ENCODE measurements at regions not wholly inside any gene's neighbourhood (a gene's known extent, or its start where the extent isn't known, plus 50 kb on each side); places are given as distances from the start of the nearest gene placed in this dataset.

DNA sequence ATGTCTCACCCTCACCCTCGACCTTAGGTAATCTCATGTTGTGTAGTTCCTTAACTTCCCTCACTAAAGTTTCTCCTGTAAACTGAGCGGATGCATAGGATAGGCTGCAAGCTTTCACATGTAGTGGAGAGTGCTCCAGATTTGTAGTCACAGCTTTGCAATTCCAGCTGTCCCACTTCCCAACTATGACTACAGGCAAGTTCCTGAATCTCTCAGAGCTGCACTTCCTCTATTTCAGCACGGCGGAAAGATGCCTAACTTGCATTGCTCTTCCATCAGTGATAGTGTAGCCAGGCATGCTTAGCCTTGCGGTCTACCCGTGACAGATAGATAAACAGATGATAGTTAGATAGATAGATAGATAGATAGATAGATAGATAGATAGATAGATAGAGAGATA, 183.1 kb upstream of the CCDC68 start:
- Histone ChIP-seq H3K36me3 (no peaks in the 10 kb centered on the region), H3K4me1 (no peaks in the 10 kb centered on the region), H3K27ac (no peak overlapping the region), H4K20me1 (no peaks in the 10 kb centered on the region), H3K4me3 (no peak overlapping the region), H3K27me3 (no peaks in the 10 kb centered on the region), H3K4me2 (no peak overlapping the region), H3K9ac (no peak overlapping the region), H3K9me3 (replicated peaks in 1 of 11) (peaks cover 0 to 15% (median 10%) of the 10 kb centered on the region in 11 experiments; a peak in 14 of 22 replicates)
- TF ChIP-seq Cebpa-rat (IDR thresholded peaks at IDR 0.05): no peak

DNA sequence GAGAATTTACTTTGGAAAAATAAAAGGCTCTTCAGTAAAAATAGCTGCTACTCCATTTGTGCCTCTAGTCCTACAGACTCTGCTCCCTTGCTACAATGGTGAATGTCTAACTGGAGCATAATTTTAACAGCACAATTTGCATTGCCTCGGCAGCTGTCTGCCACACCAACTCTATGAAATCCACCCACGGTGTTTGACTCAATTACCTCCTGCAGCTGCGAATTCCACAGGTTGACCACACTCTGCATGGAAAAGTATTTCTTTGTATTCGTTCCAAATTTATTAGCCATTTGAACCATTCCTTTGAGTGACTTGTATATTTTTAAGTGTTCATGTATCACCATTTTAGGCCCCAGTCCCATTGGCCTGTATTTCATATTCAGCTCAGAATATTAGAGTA, 182.1 kb upstream of the CCDC68 start:
- no peak overlapping the region for H3K4me3 ChIP-seq
- H3K27ac ChIP-seq: no peak overlapping the region
- no peaks in the 10 kb centered on the region for H3K36me3 ChIP-seq
- TF ChIP-seq Cebpa-rat (IDR thresholded peaks at IDR 0.05): no peak
- no peak overlapping the region for H3K9ac ChIP-seq
- H3K4me2 ChIP-seq: no peak overlapping the region
- H3K27me3 ChIP-seq: no peaks in the 10 kb centered on the region
- no peaks in the 10 kb centered on the region for H3K4me1 ChIP-seq
- H3K9me3 ChIP-seq (replicated peaks in 1 of 11): peaks cover 0 to 15% (median 10%) of the 10 kb centered on the region in 11 experiments; a peak in 14 of 22 replicates
- H4K20me1 ChIP-seq: no peaks in the 10 kb centered on the region

DNA sequence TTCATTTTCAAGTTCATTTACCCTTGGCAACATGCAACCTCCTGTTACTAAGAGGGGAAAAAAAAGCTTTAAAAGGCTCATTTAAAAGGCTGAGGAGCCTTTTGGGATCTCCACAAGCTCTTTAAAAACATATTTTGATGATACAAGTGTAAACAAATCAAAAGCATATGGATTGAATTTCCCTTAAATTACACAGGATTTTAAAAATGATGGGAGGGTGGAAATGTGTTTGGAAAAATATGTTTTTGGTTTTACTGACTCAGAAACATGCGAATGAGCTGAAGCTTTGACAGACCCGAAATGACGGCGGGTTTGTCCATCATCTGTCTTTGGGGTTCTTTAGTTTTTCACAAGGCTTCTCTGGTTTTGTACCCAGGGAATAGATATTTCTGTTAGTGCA, 180.6 kb upstream of the CCDC68 start:
- Histone ChIP-seq H3K27ac (no peak overlapping the region), H3K9ac (no peak overlapping the region), H3K4me2 (no peak overlapping the region), H4K20me1 (no peaks in the 10 kb centered on the region), H3K9me3 (replicated peaks in 1 of 11) (peaks cover 0 to 15% (median 10%) of the 10 kb centered on the region in 11 experiments; a peak in 13 of 22 replicates), H3K36me3 (no peaks in the 10 kb centered on the region), H3K4me1 (no peaks in the 10 kb centered on the region), H3K27me3 (no peaks in the 10 kb centered on the region), H3K4me3 (no peak overlapping the region)
- no peak for TF ChIP-seq Cebpa-rat (IDR thresholded peaks at IDR 0.05)

DNA sequence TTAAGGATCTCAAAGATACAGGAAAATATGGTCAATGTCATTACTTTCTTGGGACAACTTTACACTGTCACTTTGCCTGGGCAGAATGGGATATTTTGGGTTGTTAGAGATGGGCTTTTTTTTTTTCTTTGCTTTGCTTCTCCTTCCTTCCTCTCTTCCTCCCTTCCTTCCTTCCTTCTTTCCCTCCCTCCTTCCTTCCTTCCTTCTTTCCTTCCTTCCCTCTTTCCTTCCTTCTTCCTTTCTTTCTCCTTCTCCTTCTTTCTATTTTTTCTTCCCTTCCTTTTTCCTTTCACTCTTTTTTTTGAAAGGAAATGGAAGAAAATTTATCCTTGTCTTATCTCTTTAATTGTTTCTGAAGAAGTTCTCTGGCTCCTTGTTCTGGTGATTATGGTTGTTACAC, 180.0 kb upstream of the CCDC68 start:
- H3K4me1 ChIP-seq: no peaks in the 10 kb centered on the region
- H3K9me3 ChIP-seq (replicated peaks in 1 of 11): peaks cover 0 to 13% (median 10%) of the 10 kb centered on the region in 11 experiments; a peak in 13 of 22 replicates
- no peak for TF ChIP-seq Cebpa-rat (IDR thresholded peaks at IDR 0.05)
- no peak overlapping the region for H3K4me2 ChIP-seq
- no peaks in the 10 kb centered on the region for H4K20me1 ChIP-seq
- H3K27ac ChIP-seq: no peak overlapping the region
- no peaks in the 10 kb centered on the region for H3K27me3 ChIP-seq
- no peak overlapping the region for H3K9ac ChIP-seq
- no peaks in the 10 kb centered on the region for H3K36me3 ChIP-seq
- H3K4me3 ChIP-seq: no peak overlapping the region

DNA sequence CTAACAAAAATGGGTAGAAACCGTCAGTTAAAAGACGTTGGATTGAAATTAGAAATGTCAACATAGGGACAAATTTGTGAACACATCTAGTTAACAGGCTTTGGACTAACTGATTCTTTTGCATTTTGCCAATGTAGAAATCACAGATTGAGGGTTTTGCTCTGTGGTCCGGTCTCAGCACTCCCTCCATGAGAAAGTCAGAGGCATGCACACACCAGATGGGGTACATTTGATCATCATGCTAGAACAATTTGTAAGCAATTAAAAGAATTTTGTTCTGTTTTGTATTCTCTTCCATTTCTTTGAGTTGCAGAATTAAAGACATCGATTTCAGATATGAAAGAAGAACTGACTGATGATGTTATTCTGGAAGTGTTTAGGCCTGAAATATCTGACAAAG, 179.1 kb upstream of the CCDC68 start:
- no peaks in the 10 kb centered on the region for H4K20me1 ChIP-seq
- no peaks in the 10 kb centered on the region for H3K4me1 ChIP-seq
- H3K27ac ChIP-seq: no peak overlapping the region
- no peak overlapping the region for H3K4me2 ChIP-seq
- H3K36me3 ChIP-seq: no peaks in the 10 kb centered on the region
- no peak overlapping the region for H3K9ac ChIP-seq
- peaks cover 0 to 4% (median 1%) of the 10 kb centered on the region in 11 experiments; a peak in 12 of 22 replicates for H3K9me3 ChIP-seq (replicated peaks in 1 of 11)
- H3K4me3 ChIP-seq: no peak overlapping the region
- H3K27me3 ChIP-seq: no peaks in the 10 kb centered on the region
- TF ChIP-seq Cebpa-rat (IDR thresholded peaks at IDR 0.05): no peak

DNA sequence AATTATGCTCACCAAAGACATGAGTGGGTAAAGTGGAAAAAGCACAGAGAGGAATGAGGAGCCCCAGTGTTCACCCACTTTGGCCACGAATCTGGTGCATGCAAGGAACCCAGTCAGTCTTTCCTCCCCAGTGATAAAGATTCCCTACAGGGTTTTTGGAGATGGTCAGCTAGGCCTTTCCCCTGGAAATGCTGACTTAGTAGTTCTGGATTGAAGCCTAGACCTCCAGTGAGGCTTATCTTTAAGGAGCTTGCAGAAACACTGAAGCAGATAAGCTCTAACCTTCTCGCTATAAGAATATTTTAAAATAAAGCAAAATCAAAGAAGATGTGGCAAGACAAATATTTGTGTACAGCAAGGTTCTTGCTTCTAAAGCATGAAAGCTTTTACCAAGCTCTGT, 178.3 kb upstream of the CCDC68 start:
- Histone ChIP-seq H3K36me3 (no peaks in the 10 kb centered on the region), H3K4me1 (no peaks in the 10 kb centered on the region), H3K4me3 (no peak overlapping the region), H3K27ac (no peak overlapping the region), H3K9ac (no peak overlapping the region), H4K20me1 (no peaks in the 10 kb centered on the region), H3K9me3 (replicated peaks in 1 of 11) (no peaks in the 10 kb centered on the region), H3K4me2 (no peak overlapping the region), H3K27me3 (no peaks in the 10 kb centered on the region)
- no peak for TF ChIP-seq Cebpa-rat (IDR thresholded peaks at IDR 0.05)

DNA sequence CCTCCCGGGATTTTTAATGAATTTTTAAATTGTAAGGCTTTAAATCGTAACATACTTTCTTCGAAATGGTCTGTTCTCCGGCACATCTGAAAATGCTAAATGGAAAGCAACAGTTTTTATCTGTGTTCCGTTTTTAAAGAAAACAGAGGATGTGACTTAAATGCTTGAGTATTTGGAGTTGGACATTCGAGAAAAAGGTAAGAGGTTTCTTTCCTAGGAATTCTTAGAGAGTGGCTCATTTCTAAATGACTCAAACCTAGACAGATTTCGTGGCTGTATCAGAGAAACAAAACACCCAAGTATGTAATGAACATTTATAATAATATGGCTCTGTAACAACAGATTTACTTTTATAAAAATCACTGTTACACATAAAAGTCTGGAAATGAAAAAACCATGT, 177.6 kb upstream of the CCDC68 start:
- no peak overlapping the region for H3K9ac ChIP-seq
- H3K27ac ChIP-seq: no peak overlapping the region
- no peaks in the 10 kb centered on the region for H3K4me1 ChIP-seq
- H3K4me3 ChIP-seq: no peak overlapping the region
- no peaks in the 10 kb centered on the region for H4K20me1 ChIP-seq
- no peaks in the 10 kb centered on the region for H3K36me3 ChIP-seq
- H3K27me3 ChIP-seq: no peaks in the 10 kb centered on the region
- no peak overlapping the region for H3K4me2 ChIP-seq
- H3K9me3 ChIP-seq (replicated peaks in 1 of 11): no peaks in the 10 kb centered on the region
- no peak for TF ChIP-seq Cebpa-rat (IDR thresholded peaks at IDR 0.05)

DNA sequence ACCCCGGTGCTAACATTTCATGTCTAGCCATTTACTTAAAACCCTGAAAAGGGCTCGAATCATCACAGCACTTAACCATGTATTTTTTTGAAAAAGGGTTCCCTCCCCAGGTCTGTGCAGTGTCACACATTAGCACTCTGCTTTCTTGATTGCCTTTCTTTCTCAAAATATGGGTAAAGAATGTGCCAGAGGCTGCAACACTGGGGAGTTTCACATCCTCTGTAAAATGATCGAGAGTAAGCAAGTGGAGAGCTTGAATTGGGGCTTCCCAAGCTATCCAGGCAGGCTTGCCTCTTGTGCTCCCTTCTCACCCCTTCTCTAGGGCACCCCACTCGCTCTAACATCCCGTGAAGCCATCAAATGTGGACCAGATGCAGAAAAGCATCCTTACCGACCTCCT, 177.0 kb upstream of the CCDC68 start:
- Histone ChIP-seq H3K4me2 (no peak overlapping the region), H3K4me3 (no peak overlapping the region), H4K20me1 (no peaks in the 10 kb centered on the region), H3K9me3 (replicated peaks in 1 of 11) (no peaks in the 10 kb centered on the region), H3K9ac (no peak overlapping the region), H3K36me3 (no peaks in the 10 kb centered on the region), H3K27ac (no peak overlapping the region), H3K4me1 (no peaks in the 10 kb centered on the region), H3K27me3 (no peaks in the 10 kb centered on the region)
- no peak for TF ChIP-seq Cebpa-rat (IDR thresholded peaks at IDR 0.05)

DNA sequence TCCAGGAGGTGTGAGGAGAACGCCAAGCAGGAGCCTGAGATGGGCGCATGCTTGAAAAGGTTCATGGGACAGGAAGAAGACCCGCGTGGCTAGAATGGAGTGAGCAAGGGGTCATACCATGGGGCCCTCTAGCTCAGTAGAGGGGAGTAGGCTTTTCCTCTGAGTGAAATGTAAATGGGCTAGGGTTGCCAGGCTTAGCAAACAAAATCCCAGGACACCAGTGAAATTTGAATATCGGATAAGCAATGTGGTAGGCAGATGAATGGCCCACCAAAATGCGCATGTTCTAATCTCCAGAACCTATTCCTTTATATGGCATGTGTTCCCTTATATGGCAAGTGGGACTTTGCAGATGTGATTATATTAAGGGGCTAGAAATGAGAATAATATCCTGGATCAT, 174.1 kb upstream of the CCDC68 start:
- H3K4me2 ChIP-seq: no peak overlapping the region
- no peaks in the 10 kb centered on the region for H3K27me3 ChIP-seq
- H3K36me3 ChIP-seq: no peaks in the 10 kb centered on the region
- H3K9ac ChIP-seq: no peak overlapping the region
- no peaks in the 10 kb centered on the region for H3K9me3 ChIP-seq (replicated peaks in 1 of 11)
- no peaks in the 10 kb centered on the region for H4K20me1 ChIP-seq
- no peak overlapping the region for H3K27ac ChIP-seq
- H3K4me3 ChIP-seq: no peak overlapping the region
- 0 out of 20 replicates have a peak, but pooled peaks cover 0 to 3% (median 0%) of the 10 kb centered on the region in 10 experiments for H3K4me1 ChIP-seq
- no peak for TF ChIP-seq Cebpa-rat (IDR thresholded peaks at IDR 0.05)

DNA sequence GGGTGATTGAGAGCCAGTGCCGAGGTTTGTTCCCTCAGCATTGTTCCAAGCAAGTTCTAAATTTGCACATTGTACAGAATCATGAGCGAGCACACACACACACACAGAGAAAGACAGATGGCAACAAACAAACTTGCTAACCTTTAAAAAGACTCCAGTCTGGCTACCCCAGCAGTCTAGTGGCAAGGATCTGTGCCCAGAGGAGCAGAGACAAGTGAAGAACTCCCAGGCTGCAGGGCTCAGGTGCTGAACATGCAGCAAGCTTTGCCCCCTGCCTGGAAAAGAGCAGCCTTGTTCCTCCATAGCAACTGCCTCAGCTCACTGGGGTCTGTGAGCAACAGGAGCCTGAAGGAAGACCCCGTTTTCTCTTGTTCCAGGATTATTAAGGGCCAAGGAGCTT, 169.2 kb upstream of the CCDC68 start:
- H3K4me2 ChIP-seq: no peak overlapping the region
- H3K4me1 ChIP-seq: 0 out of 20 replicates have a peak, but pooled peaks cover 0 to 3% (median 0%) of the 10 kb centered on the region in 10 experiments
- H3K27me3 ChIP-seq: no peaks in the 10 kb centered on the region
- no peak for TF ChIP-seq Cebpa-rat (IDR thresholded peaks at IDR 0.05)
- H3K27ac ChIP-seq: no peak overlapping the region
- no peak overlapping the region for H3K9ac ChIP-seq
- no peak overlapping the region for H3K4me3 ChIP-seq
- H3K9me3 ChIP-seq (replicated peaks in 1 of 11): peaks cover 0 to 7% (median 0%) of the 10 kb centered on the region in 11 experiments; a peak in 1 of 22 replicates
- H3K36me3 ChIP-seq: no peaks in the 10 kb centered on the region
- H4K20me1 ChIP-seq: no peaks in the 10 kb centered on the region

Data from BLaER1 treated with 17β-estradiol and CSF1 and Interleukin-3, amounts not matched to agents 10 nM and 100 nM (cell line).